AG09309 (cell line): ENCODE measurements at regions not wholly inside any gene's neighbourhood (a gene's known extent, or its start where the extent isn't known, plus 50 kb on each side); places are given as distances from the start of the nearest gene placed in this dataset.

Experiments used
- DNase-seq: peaks from one replicate; pipeline ENCODE4 v3.0.0-alpha.2; 2010; ENCODE audit warnings: low read depth
- H3K4me3 ChIP-seq: 2 replicates; pipeline ENCODE4 v1.5.1; 2011; ENCODE audit warnings: mild to moderate bottlenecking, low read depth, low read length, moderate library complexity; ENCODE audit not compliant: control insufficient read depth
- CTCF ChIP-seq: IDR thresholded peaks from 2 replicates; pipeline ENCODE4 v1.5.1; 2011; ENCODE audit warnings: mild to moderate bottlenecking, low read depth, low read length, inconsistent platforms; ENCODE audit not compliant: insufficient read depth, control insufficient read depth; ENCODE audit errors: missing control alignments

GRCh38 chr14:46250113-46250703 is 401.4 kb downstream of the RPL10L start:
- no peak overlapping the region for H3K4me3 ChIP-seq
- no peak for DNase-seq
- TF ChIP-seq CTCF: no peak

DNA sequence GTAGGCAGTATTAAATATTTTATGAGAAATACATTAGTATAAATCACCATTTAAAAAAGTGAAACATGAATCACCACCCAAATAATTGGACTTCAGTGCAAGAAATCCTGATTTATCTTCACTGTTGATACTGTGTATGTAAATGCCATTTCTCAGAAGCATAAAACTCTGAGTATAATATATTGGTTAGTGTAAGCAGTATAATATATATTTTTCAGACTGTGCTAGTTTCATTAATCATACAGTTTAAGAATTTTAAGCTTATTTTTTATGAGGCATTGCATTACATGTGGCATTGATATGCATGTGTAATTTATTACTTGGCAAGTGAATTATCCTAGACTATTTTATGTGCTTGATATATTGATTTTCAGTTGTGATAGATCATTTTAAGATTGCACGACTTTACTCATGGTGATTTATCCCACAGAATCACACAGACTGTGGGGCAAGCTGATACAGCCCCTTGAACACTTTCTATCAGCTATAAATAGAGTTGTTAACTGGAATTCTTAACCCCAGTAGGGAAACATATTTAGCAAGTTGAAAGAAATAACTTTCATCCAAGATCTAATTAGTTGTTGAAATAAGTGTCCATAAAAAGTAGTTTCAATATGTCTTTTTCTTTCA is 403.5 kb downstream of the RPL10L start:
- no peak for DNase-seq
- no peak overlapping the region for H3K4me3 ChIP-seq
- TF ChIP-seq CTCF: no peak

- TF ChIP-seq CTCF: no peak
- H3K4me3 ChIP-seq: no peak overlapping the region
- DNase-seq: no peak
Measured at GRCh38 chr14:46245276-46245675, 406.3 kb downstream of the RPL10L start.

DNA sequence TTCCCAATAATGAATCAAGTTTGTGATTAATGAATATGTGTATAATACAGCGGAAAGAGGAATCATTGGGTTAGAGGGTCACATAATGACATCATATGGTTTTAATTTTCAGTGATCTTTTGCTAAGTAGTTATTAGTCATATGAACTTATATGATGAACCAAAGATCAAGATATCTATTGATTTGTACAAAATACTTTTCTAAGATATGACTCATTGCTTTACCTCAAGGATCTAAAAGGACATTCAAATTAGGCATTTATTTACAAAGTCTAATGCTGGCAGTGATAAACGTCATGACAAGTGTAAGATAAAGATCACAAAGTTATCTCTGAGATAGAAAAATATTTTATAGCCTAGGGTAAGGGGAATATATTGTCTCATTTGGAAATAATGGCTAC is 417.8 kb downstream of the RPL10L start:
- TF ChIP-seq CTCF: no peak
- no peak overlapping the region for H3K4me3 ChIP-seq
- DNase-seq: no peak

DNA sequence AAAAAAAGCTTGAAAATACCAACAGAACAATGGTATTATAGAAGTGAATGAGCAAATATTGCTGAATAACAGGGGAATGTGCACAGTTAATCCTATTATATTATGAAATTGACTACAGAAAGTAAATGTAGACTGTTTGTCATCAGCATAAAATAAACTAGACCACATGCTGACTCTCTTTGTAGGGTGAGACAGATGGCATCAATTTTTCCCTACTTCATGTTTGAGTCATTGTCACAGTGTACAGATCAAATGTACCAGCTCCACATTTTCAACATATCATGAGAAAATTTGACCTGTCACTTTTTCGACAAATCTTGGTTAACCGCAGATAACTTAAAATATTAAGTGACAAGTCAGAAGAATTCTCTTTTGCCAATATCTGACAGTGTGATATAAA is 421.0 kb downstream of the RPL10L start:
- no peak for DNase-seq
- no peak overlapping the region for H3K4me3 ChIP-seq
- TF ChIP-seq CTCF: no peak

GRCh38 chr14:46215801-46216200 is 435.8 kb downstream of the RPL10L start:
- no peak for DNase-seq
- TF ChIP-seq CTCF: no peak
- no peak overlapping the region for H3K4me3 ChIP-seq

DNA sequence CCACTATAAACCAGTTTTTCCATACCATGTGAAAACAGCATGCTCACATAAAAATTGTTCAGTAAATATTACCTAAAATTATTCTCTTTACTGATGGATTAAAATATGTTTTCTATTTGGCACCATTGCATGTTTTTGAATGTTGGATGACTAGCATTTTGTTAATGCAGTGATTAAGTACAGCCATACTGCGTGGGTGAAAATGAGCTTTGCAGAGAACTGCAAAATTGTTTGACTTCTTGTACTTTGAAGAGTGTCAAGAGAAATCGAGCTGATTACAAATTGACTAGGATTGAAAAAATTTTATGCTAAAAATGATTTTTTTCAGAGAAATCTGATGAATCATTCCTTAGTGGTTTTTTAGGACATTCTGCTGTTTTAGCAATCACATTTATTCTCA is 452.9 kb downstream of the RPL10L start:
- TF ChIP-seq CTCF: no peak
- no peak overlapping the region for H3K4me3 ChIP-seq
- no peak for DNase-seq
